Jurkat, Clone E6-1 (cell line): ENCODE measurements at regions not wholly inside any gene's neighbourhood (a gene's known extent, or its start where the extent isn't known, plus 50 kb on each side); places are given as distances from the start of the nearest gene placed in this dataset.
"Not testable (repeated sequence)": the region's sequence is repeated elsewhere in the genome, so short reads cannot be mapped to it uniquely, and the experiment has no call there.

ENCODE experiments used
- DNase-seq: peaks from one replicate; pipeline ENCODE4 v3.0.0-alpha.2; 2011; ENCODE audit warnings: low read depth, low spot score
- H3K4me3 ChIP-seq: 2 replicates; pipeline ENCODE4 v1.5.1; 2011; ENCODE audit warnings: mild to moderate bottlenecking, low read length, control low read depth, moderate library complexity

GRCh38 chr3:124329723-124330122 lies 337.8 kb upstream of the ROPN1 start:
- DNase-seq: no peak
- no peak overlapping the region for H3K4me3 ChIP-seq

DNA sequence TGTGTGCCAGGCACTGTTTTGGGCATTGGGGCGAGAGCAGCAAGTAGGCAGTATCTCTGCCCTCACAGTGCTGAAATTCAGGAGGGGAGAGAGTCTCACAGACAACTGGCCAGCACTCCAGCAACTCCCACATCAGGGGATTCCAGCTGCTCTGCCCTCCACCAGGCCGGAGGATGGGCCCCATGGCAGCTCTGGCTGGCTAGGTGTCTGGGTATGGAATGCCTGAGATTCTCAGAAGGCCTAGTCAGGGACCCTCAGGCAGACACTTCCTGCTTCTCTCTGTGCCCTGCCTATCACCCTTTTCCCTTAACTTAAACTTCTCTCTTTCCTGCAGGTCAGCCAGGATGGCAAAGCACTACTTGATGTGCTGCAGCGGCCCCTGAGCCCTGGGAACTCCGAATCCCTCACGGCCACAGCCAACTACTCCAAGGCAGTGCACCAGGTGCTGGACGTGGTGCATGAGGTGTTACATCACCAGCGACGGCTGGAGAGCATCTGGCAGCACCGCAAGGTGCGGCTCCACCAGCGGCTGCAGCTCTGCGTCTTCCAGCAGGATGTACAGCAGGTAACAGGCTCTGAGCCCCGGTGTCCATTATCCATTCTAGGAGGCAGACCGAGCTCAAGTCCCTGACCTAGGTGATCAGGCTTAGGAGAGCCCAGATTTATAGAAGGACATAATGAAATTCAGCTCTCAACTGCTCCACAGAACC lies 342.2 kb upstream of the ROPN1 start:
- H3K4me3 ChIP-seq: no peak overlapping the region
- DNase-seq: no peak

- DNase-seq: no peak
- H3K4me3 ChIP-seq: no peak overlapping the region
Measured at GRCh38 chr3:124336067-124336656, 344.2 kb upstream of the ROPN1 start.

DNA sequence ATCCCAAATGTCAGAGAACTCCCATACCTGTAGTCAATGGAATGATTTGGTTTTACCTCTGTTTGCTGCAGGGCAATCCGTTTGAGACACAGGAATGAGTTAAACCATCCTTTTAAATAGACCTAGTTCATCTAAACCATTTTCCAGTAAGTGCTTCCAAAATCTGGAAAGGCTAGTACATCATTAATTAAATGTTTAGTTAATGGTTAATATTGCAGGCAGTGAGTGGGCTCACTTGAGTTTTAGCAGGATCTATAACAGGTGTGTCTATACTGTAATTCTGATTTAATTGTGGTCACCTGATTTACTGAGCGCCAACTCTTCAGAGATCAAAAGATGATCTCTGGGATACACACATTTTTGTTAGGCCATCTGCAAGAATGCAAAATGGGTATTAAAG lies 353.9 kb upstream of the ROPN1 start:
- H3K4me3 ChIP-seq: no peak overlapping the region
- DNase-seq: no peak

- DNase-seq: no peak
- H3K4me3 ChIP-seq: no peak overlapping the region
Measured at GRCh38 chr3:124346487-124346886, 354.6 kb upstream of the ROPN1 start.

GRCh38 chr3:124347418-124347817 lies 355.5 kb upstream of the ROPN1 start:
- no peak overlapping the region for H3K4me3 ChIP-seq
- no peak for DNase-seq

GRCh38 chr3:124348555-124348954 lies 356.6 kb upstream of the ROPN1 start:
- not testable (repeated sequence) for H3K4me3 ChIP-seq, DNase-seq

DNA sequence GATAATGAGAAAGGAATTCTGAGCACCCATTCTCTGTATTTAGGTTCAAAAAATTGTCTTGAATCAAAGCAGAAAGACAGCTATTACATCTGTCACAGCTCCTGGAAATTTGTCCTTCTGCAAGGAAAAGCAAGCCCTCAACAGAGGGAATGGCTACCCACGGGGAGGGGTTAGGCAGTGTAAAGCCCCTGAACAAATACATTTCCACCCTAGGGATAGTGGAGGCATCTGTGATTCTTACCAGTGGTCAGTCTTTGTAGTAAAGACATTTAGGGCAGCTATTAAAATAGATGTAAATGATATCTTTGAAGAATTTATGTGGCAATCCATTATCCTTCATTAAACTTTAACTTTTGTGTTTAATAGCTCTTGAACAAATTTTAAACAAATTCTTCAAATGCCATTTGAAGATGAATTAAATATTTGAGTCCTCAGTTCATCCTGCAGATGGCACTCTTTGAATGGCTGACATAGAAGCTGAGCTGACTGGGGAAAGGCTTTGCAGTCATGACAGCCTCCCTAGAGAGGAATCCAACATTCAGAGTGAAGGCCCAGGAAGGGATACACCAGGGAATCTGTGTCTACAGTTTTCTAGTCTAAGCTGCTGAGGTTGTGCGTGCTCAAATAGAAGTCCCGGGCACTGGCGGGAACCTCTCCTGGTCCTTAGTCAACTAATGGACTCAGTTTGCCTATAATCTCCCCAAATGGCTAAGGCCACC lies 359.7 kb upstream of the ROPN1 start:
- DNase-seq: peak; percentile 25

GRCh38 chr3:124352149-124352539 lies 360.2 kb upstream of the ROPN1 start:
- H3K4me3 ChIP-seq: no peak overlapping the region
- no peak for DNase-seq

More for the DNA sequence above, 359.7 kb upstream of the ROPN1 start:
- H3K4me3 ChIP-seq: no peak overlapping the region

DNA sequence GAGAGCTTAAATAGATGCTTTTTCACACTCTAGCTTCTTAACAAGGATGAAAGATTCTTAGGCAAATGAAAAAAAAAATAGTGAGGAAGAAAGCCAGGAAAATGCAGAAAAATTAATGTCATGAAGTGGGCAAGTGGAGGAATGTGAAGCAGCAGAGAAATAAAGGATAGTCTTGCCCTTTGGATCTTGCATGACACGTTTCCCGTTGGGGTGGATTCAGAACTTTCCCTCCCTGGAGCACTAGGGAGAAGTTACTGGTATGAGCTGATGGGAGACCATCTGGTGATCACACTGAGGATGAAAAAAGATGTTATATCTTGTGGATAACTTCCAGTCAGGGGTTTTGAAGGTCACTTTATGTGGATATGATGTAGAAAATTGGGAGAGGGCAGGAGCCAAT lies 361.8 kb upstream of the ROPN1 start:
- DNase-seq: no peak
- H3K4me3 ChIP-seq: no peak overlapping the region

- no peak for DNase-seq
- H3K4me3 ChIP-seq: no peak overlapping the region
Measured at GRCh38 chr3:124354150-124354549, 362.2 kb upstream of the ROPN1 start.

DNA sequence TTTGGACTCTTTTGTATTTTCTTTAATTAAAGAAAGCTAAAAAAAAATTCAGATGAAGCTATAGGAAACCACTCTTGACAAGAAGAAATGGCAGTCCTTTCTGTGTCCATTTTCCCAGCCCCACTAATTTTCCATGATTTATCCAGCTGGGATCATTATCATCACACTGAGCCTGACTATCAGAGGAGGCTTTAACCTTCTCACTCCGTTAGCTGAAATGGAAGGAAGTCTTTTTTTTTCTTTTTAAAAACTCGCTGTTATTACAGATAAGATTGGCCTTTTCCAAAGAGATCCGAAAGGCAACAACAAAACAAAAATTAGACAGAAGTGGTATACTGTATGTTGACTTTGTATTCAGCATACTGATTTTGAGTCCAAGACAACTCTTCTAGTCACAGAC lies 366.2 kb upstream of the ROPN1 start:
- DNase-seq: no peak

GRCh38 chr3:124360155-124360554 lies 368.2 kb upstream of the ROPN1 start:
- no peak for DNase-seq

More for the DNA sequence above, 366.2 kb upstream of the ROPN1 start:
- H3K4me3 ChIP-seq: no peak overlapping the region

GRCh38 chr3:124360563-124360962 lies 368.6 kb upstream of the ROPN1 start:
- DNase-seq: no peak
- no peak overlapping the region for H3K4me3 ChIP-seq

More at GRCh38 chr3:124360155-124360554, 368.2 kb upstream of the ROPN1 start:
- H3K4me3 ChIP-seq: no peak overlapping the region

DNA sequence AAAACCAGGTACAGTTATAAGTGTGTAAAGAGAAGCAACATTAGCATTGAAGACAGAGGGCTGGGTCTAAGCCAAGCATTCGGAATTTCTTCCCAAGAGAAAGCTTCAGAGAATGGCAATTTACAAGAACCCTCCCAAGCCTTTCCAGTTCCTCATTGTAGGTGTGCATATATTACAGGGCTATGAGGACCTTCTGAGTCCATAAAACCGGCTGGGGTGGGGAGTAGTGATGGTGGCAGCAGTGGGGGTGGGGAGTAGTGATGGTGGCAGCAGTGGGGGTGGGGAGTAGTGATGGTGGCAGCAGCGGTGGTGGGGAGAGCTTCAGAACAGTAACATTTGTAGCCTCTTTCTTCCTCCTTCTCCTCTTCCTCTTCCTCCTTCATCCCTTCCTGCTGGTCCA lies 368.7 kb upstream of the UMPS start:
- no peak for DNase-seq
- H3K4me3 ChIP-seq: no peak overlapping the region

GRCh38 chr3:124362455-124362854 lies 367.8 kb upstream of the UMPS start:
- H3K4me3 ChIP-seq: no peak overlapping the region
- DNase-seq: no peak

GRCh38 chr3:124363476-124363875 lies 366.8 kb upstream of the UMPS start:
- no peak for DNase-seq
- H3K4me3 ChIP-seq: no peak overlapping the region

- no peak for DNase-seq
Measured at GRCh38 chr3:124364317-124365020, 365.8 kb upstream of the UMPS start.

DNA sequence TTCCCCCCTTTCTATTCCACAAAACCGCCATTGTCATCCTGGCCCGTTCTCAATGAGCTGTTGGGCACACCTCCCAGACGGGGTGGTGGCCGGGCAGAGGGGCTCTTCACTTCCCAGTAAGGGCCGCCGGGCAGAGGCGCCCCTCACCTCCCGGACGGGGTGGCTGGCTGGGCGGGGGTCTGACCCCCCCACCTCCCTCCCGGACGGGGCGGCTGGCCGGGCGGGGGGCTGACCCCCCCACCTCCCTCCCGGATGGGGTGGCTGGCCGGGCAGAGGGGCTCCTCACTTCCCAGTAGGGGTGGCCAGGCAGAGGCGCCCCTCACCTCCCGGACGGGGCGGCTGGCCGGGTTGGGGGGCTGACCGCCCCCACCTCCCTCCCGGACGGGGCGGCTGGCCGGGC lies 363.6 kb upstream of the UMPS start:
- DNase-seq, H3K4me3 ChIP-seq: not testable (repeated sequence)

More at GRCh38 chr3:124364317-124365020, 365.8 kb upstream of the UMPS start:
- H3K4me3 ChIP-seq: no peak overlapping the region

DNA sequence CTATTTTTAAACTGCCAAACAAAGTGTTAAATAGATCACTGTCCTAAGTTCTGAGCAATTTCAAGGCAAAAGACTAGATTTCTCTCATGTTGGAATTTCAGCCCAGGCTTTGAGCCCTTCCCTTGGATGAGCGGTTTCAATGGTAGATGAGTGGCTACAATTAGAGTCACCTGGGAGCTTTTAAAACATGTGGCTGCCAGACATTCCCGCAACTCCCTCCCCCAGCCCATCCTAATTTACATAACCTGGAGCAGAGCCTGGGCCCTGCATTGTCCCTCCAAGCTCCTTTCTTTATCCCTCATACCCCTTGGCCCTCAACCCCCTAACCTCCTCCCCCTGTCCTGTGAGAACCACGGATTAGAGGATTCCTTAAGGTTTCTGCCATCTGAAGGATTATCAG lies 357.5 kb upstream of the UMPS start:
- H3K4me3 ChIP-seq: no peak overlapping the region
- no peak for DNase-seq
